ENCODE measurements at regions not wholly inside any gene's neighbourhood (a gene's known extent, or its start where the extent isn't known, plus 50 kb on each side); places are given as distances from the start of the nearest gene placed in this dataset.

DNA sequence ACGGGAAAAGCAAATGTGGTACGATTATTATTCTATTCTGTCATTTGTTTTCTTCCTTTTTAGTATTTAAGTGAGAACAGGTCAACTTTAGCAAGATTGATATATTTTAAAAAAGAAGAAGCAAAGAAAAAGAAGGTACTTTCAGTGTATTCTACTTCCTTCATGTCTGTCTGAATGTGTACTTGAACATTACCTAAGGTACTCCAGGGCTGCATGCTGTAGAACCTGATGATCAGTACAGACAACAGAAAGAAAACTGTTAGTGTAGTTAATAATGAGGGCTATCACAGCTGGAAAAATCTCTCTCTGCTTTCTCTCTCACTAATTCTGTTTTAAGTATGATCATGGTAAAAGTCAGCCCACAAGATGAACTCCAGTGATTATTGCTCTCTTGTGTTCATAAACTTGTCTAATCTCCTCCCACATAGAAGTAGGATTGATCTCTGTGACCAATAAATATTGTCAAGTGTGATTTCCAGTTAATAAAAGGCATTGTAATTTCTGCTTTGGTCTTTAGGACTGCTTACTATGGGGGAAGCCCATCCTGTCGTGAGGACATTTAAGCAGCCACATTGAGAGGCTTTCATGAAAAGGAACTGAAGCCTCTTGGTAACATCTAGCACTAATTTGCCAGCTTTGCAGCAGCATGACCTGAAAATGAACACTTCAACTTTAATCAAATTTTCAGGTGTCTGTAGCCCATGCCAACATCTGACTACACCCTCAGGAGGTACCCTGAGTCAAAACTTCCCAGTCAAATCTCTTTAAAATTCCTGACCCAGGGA is 864.0 kb upstream of the ACO1 start:
- peaks cover 11% of the 10 kb centered on the region for H3K36me3 ChIP-seq (replicated peaks; ENCODE audit: low read depth, low read length)
- peak overlapping the region; percentile 62 for H3K4me2 ChIP-seq (ENCODE audit: low read length)
- no peaks in the 10 kb centered on the region for H4K20me1 ChIP-seq (ENCODE audit: insufficient read depth, low read length)
- peak overlapping the region; percentile 56 for H3K9ac ChIP-seq (ENCODE audit: low read length)
- H3K4me1 ChIP-seq (ENCODE audit: low read length), result peaks cover 32% of the 10 kb centered on the region
- H3K4me3 ChIP-seq (ENCODE audit: low read length), result peak overlapping the region; percentile 17
- peaks cover 13% of the 10 kb centered on the region; the same call in 1 of the 2 replicates for H3K9me3 ChIP-seq (ENCODE audit: insufficient read depth, low read length)
- no peaks in the 10 kb centered on the region for H3K27me3 ChIP-seq (ENCODE audit: low read depth, low read length)
- TF ChIP-seq, protein P1, sequence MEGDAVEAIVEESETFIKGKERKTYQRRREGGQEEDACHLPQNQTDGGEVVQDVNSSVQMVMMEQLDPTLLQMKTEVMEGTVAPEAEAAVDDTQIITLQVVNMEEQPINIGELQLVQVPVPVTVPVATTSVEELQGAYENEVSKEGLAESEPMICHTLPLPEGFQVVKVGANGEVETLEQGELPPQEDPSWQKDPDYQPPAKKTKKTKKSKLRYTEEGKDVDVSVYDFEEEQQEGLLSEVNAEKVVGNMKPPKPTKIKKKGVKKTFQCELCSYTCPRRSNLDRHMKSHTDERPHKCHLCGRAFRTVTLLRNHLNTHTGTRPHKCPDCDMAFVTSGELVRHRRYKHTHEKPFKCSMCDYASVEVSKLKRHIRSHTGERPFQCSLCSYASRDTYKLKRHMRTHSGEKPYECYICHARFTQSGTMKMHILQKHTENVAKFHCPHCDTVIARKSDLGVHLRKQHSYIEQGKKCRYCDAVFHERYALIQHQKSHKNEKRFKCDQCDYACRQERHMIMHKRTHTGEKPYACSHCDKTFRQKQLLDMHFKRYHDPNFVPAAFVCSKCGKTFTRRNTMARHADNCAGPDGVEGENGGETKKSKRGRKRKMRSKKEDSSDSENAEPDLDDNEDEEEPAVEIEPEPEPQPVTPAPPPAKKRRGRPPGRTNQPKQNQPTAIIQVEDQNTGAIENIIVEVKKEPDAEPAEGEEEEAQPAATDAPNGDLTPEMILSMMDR (IDR thresholded peaks at IDR 0.05; ENCODE audit: low read depth, low read length), result no peak
- no peak for TF ChIP-seq EZH2phosphoT487 (IDR thresholded peaks at IDR 0.05; ENCODE audit: low read depth)
- peak overlapping the region; percentile 58 for H2AFZ ChIP-seq (ENCODE audit: low read depth, low read length)
- peak overlapping the region; percentile 95 for H3K27ac ChIP-seq (ENCODE audit: low read length)
- no peaks in the 10 kb centered on the region for H3K79me2 ChIP-seq (ENCODE audit: low read length)

DNA sequence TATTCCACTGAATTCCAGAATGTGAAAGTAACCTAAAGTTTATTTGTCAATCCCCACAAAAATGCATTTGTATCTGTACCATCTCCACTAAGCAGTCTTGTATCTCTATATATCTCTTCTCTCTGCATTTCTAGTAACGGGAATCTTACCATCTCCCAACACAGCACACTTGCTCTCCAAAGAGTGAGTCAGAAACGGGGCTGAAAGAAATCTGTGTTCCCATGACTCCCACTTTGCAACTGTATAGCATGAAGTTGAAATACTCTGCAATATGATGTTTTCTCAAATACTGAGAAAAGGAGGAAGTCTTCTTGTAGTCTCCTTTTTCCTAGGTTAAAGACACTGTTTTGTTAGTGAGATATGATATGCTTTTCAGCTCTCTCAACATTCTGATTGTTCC is 848.8 kb upstream of the ACO1 start:
- Histone ChIP-seq H3K4me3 (ENCODE audit: low read length) (no peak overlapping the region), H3K79me2 (ENCODE audit: low read length) (no peaks in the 10 kb centered on the region), H3K27me3 (ENCODE audit: low read depth, low read length) (no peaks in the 10 kb centered on the region), H3K9me3 (ENCODE audit: insufficient read depth, low read length) (no peaks in the 10 kb centered on the region), H4K20me1 (ENCODE audit: insufficient read depth, low read length) (no peaks in the 10 kb centered on the region), H3K4me1 (ENCODE audit: low read length) (peaks cover 2% of the 10 kb centered on the region; the same call in 1 of the 2 replicates), H3K4me2 (ENCODE audit: low read length) (no peak overlapping the region), H3K36me3 (replicated peaks; ENCODE audit: low read depth, low read length) (no peaks in the 10 kb centered on the region), H2AFZ (ENCODE audit: low read depth, low read length) (0 out of 2 replicates have a peak overlapping the region, but pooled peaks have one; percentile 19), H3K9ac (ENCODE audit: low read length) (no peak overlapping the region), H3K27ac (ENCODE audit: low read length) (no peak overlapping the region)
- TF ChIP-seq, protein P1 (IDR thresholded peaks at IDR 0.05; ENCODE audit: low read depth, low read length), result no peak
- no peak for TF ChIP-seq EZH2phosphoT487 (IDR thresholded peaks at IDR 0.05; ENCODE audit: low read depth)

DNA sequence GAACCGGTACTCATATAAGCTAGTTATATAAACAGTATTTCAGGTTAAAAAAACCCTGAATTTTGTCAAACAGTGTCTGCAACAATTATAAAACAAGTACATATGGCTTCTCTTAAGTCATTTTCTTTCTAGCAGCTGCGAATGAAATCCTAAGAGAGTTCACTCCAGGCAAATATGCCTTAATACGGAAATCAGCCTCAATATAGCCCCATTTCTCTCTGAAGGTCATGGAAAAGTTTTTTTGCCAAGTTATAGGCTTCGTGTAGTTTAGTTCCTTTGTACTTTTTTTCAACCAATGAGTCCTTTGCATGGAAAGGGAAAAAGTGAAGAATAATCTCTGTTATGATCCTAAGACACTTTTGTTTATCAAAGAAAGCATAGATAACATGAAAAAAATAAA is 848.0 kb upstream of the ACO1 start:
- H3K4me3 ChIP-seq (ENCODE audit: low read length), result no peak overlapping the region

DNA sequence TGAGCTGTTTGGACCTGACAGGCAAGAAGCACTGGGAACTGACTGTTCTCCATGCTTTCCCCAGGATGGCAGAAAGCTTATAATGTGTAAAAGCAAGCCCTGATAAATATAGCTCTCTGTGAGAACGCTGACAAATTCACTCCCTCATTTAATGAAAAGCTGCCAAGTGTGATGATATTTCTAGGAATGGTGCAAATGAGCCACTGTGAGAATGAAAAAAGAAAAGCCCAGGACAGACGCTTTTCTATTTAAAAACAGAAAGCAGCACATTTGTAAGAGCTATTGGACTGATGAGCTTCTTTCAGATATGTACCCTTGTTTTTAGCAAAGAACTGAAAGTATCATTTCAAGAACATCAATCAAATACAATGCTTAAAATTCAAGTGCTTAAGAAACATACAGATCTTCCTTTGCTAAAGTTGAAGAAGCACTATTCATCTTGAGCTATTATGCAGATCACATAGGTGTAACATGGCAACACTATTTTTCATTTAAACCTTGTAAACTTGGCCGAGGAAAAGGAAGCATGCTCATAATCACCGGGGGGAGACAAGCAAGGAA is 842.6 kb upstream of the ACO1 start:
- H4K20me1 ChIP-seq (ENCODE audit: insufficient read depth, low read length), result no peaks in the 10 kb centered on the region
- H3K9me3 ChIP-seq (ENCODE audit: insufficient read depth, low read length), result no peaks in the 10 kb centered on the region
- no peaks in the 10 kb centered on the region for H3K27me3 ChIP-seq (ENCODE audit: low read depth, low read length)
- H3K4me1 ChIP-seq (ENCODE audit: low read length), result peaks cover 20% of the 10 kb centered on the region
- H3K79me2 ChIP-seq (ENCODE audit: low read length), result no peaks in the 10 kb centered on the region
- H2AFZ ChIP-seq (ENCODE audit: low read depth, low read length), result peak overlapping the region; percentile 18
- no peak for TF ChIP-seq EZH2phosphoT487 (IDR thresholded peaks at IDR 0.05; ENCODE audit: low read depth)
- TF ChIP-seq, protein P1 (IDR thresholded peaks at IDR 0.05; ENCODE audit: low read depth, low read length), result no peak
- H3K27ac ChIP-seq (ENCODE audit: low read length), result peak overlapping the region; percentile 3; the same call in 1 of the 2 replicates
- peak overlapping the region; percentile 13 for H3K9ac ChIP-seq (ENCODE audit: low read length)
- H3K4me2 ChIP-seq (ENCODE audit: low read length), result peak overlapping the region; percentile 62
- H3K36me3 ChIP-seq (replicated peaks; ENCODE audit: low read depth, low read length), result no peaks in the 10 kb centered on the region
- peak overlapping the region; percentile 38 for H3K4me3 ChIP-seq (ENCODE audit: low read length)

More for the DNA sequence above, 848.0 kb upstream of the ACO1 start:
- H3K79me2 ChIP-seq (ENCODE audit: low read length), result no peaks in the 10 kb centered on the region
- TF ChIP-seq, protein P1 (IDR thresholded peaks at IDR 0.05; ENCODE audit: low read depth, low read length), result no peak
- TF ChIP-seq EZH2phosphoT487 (IDR thresholded peaks at IDR 0.05; ENCODE audit: low read depth), result no peak
- H4K20me1 ChIP-seq (ENCODE audit: insufficient read depth, low read length), result no peaks in the 10 kb centered on the region
- no peak overlapping the region for H2AFZ ChIP-seq (ENCODE audit: low read depth, low read length)
- H3K27ac ChIP-seq (ENCODE audit: low read length), result no peak overlapping the region
- H3K4me2 ChIP-seq (ENCODE audit: low read length), result no peak overlapping the region
- no peaks in the 10 kb centered on the region for H3K9me3 ChIP-seq (ENCODE audit: insufficient read depth, low read length)
- peaks cover 5% of the 10 kb centered on the region for H3K4me1 ChIP-seq (ENCODE audit: low read length)
- no peaks in the 10 kb centered on the region for H3K36me3 ChIP-seq (replicated peaks; ENCODE audit: low read depth, low read length)
- H3K27me3 ChIP-seq (ENCODE audit: low read depth, low read length), result no peaks in the 10 kb centered on the region
- H3K9ac ChIP-seq (ENCODE audit: low read length), result no peak overlapping the region
